ENCODE measurements at regions not wholly inside any gene's neighbourhood (a gene's known extent, or its start where the extent isn't known, plus 50 kb on each side); places are given as distances from the start of the nearest gene placed in this dataset.

- H3K4me1 Mint-ChIP-seq = peaks cover 0 to 4% of the 10 kb centered on the region in 2 donors
- peaks cover 4 to 19% (median 11%) of the 10 kb centered on the region in 6 donors for H3K9me3 Mint-ChIP-seq
- H3K27me3 Mint-ChIP-seq (ENCODE audit: low read depth in 3 of 3) = peaks cover 2 to 16% (median 13%) of the 10 kb centered on the region in 3 donors
- peaks cover 0 to 7% (median 0%) of the 10 kb centered on the region in 3 donors for H3K36me3 Mint-ChIP-seq
- no peak overlapping the region for H3K4me3 Mint-ChIP-seq
- no peak overlapping the region for H3K27ac Mint-ChIP-seq
- DNase-seq = no peak
These were observed 180.1 kb downstream of the SMIM20 start for GRCh38 chr4:26094076-26094475.

GRCh38 chr4:26094911-26095310 lies 180.9 kb downstream of the SMIM20 start:
- Mint-ChIP-seq H3K9me3 (peaks cover 4 to 25% (median 11%) of the 10 kb centered on the region in 6 donors), H3K36me3 (peaks cover 0 to 7% (median 0%) of the 10 kb centered on the region in 3 donors), H3K27me3 (ENCODE audit: low read depth in 3 of 3) (peaks cover 3 to 12% (median 12%) of the 10 kb centered on the region in 3 donors), H3K4me1 (peaks cover 0 to 4% of the 10 kb centered on the region in 2 donors), H3K4me3 (no peak overlapping the region), H3K27ac (no peak overlapping the region)
- DNase-seq = no peak

- H3K9me3 Mint-ChIP-seq = peaks cover 0 to 15% (median 0%) of the 10 kb centered on the region in 6 donors
- H3K27ac Mint-ChIP-seq = no peak overlapping the region
- no peak for DNase-seq
- no peaks in the 10 kb centered on the region for H3K4me1 Mint-ChIP-seq
- H3K36me3 Mint-ChIP-seq = no peaks in the 10 kb centered on the region
- H3K27me3 Mint-ChIP-seq (ENCODE audit: low read depth in 3 of 3) = peaks cover 2 to 6% (median 3%) of the 10 kb centered on the region in 3 donors
- no peak overlapping the region for H3K4me3 Mint-ChIP-seq
These were observed 185.9 kb downstream of the SMIM20 start for GRCh38 chr4:26099967-26100366.

- no peak overlapping the region for H3K4me3 Mint-ChIP-seq
- no peaks in the 10 kb centered on the region for H3K4me1 Mint-ChIP-seq
- no peak for DNase-seq
- peaks cover 2 to 4% (median 3%) of the 10 kb centered on the region in 3 donors for H3K27me3 Mint-ChIP-seq (ENCODE audit: low read depth in 3 of 3)
- H3K9me3 Mint-ChIP-seq = peaks cover 0 to 15% (median 0%) of the 10 kb centered on the region in 6 donors
- no peak overlapping the region for H3K27ac Mint-ChIP-seq
- H3K36me3 Mint-ChIP-seq = no peaks in the 10 kb centered on the region
These were observed 187.0 kb downstream of the SMIM20 start for GRCh38 chr4:26101011-26101410.

- Mint-ChIP-seq H3K9me3 (peaks cover 0 to 11% (median 0%) of the 10 kb centered on the region in 6 donors), H3K36me3 (no peaks in the 10 kb centered on the region), H3K4me1 (no peaks in the 10 kb centered on the region), H3K4me3 (no peak overlapping the region), H3K27me3 (ENCODE audit: low read depth in 3 of 3) (peaks cover 2 to 4% (median 2%) of the 10 kb centered on the region in 3 donors), H3K27ac (no peak overlapping the region)
- no peak for DNase-seq
These were observed 190.2 kb downstream of the SMIM20 start for GRCh38 chr4:26104056-26104685.

GRCh38 chr4:26105337-26105736 lies 191.3 kb downstream of the SMIM20 start:
- no peak for DNase-seq
- no peak overlapping the region for H3K27ac Mint-ChIP-seq
- no peaks in the 10 kb centered on the region for H3K36me3 Mint-ChIP-seq
- H3K4me1 Mint-ChIP-seq = no peaks in the 10 kb centered on the region
- peaks cover 0 to 4% (median 0%) of the 10 kb centered on the region in 6 donors for H3K9me3 Mint-ChIP-seq
- H3K4me3 Mint-ChIP-seq = no peak overlapping the region
- H3K27me3 Mint-ChIP-seq (ENCODE audit: low read depth in 3 of 3) = peaks cover 3 to 6% (median 5%) of the 10 kb centered on the region in 3 donors

GRCh38 chr4:26105815-26106699 lies 192.0 kb downstream of the SMIM20 start:
- H3K27ac Mint-ChIP-seq = no peak overlapping the region
- no peak for DNase-seq
- H3K4me3 Mint-ChIP-seq = no peak overlapping the region
- peaks cover 3 to 6% (median 5%) of the 10 kb centered on the region in 3 donors for H3K27me3 Mint-ChIP-seq (ENCODE audit: low read depth in 3 of 3)
- H3K36me3 Mint-ChIP-seq = no peaks in the 10 kb centered on the region
- H3K9me3 Mint-ChIP-seq = peaks cover 0 to 4% (median 0%) of the 10 kb centered on the region in 6 donors
- H3K4me1 Mint-ChIP-seq = no peaks in the 10 kb centered on the region

GRCh38 chr4:26106776-26107175 lies 192.8 kb downstream of the SMIM20 start:
- Mint-ChIP-seq H3K9me3 (peaks cover 0 to 6% (median 1%) of the 10 kb centered on the region in 6 donors), H3K4me1 (no peaks in the 10 kb centered on the region), H3K27me3 (ENCODE audit: low read depth in 3 of 3) (peaks cover 5 to 7% (median 5%) of the 10 kb centered on the region in 3 donors), H3K27ac (no peak overlapping the region), H3K4me3 (no peak overlapping the region), H3K36me3 (peaks cover 0 to 4% (median 0%) of the 10 kb centered on the region in 3 donors)
- no peak for DNase-seq

- Mint-ChIP-seq H3K9me3 (peaks cover 2 to 14% (median 8%) of the 10 kb centered on the region in 6 donors), H3K27me3 (ENCODE audit: low read depth in 3 of 3) (peaks cover 7 to 10% (median 9%) of the 10 kb centered on the region in 3 donors), H3K27ac (no peak overlapping the region), H3K4me3 (no peak overlapping the region), H3K4me1 (no peaks in the 10 kb centered on the region), H3K36me3 (peaks cover 0 to 4% (median 0%) of the 10 kb centered on the region in 3 donors)
- DNase-seq = no peak
These were observed 194.0 kb downstream of the SMIM20 start for GRCh38 chr4:26108054-26108453.

GRCh38 chr4:26110493-26110892 lies 196.5 kb downstream of the SMIM20 start:
- Mint-ChIP-seq H3K27ac (no peak overlapping the region), H3K4me3 (no peak overlapping the region), H3K9me3 (peaks cover 2 to 29% (median 13%) of the 10 kb centered on the region in 6 donors), H3K36me3 (peaks cover 0 to 4% (median 0%) of the 10 kb centered on the region in 3 donors), H3K27me3 (ENCODE audit: low read depth in 3 of 3) (peaks cover 7 to 11% (median 10%) of the 10 kb centered on the region in 3 donors), H3K4me1 (no peaks in the 10 kb centered on the region)
- no peak for DNase-seq

- H3K4me3 Mint-ChIP-seq = no peak overlapping the region
- H3K27ac Mint-ChIP-seq = no peak overlapping the region
- peaks cover 6 to 15% (median 14%) of the 10 kb centered on the region in 3 donors for H3K27me3 Mint-ChIP-seq (ENCODE audit: low read depth in 3 of 3)
- H3K36me3 Mint-ChIP-seq = peaks cover 0 to 4% (median 0%) of the 10 kb centered on the region in 3 donors
- H3K9me3 Mint-ChIP-seq = peaks cover 2 to 29% (median 13%) of the 10 kb centered on the region in 6 donors
- peaks cover 0 to 11% of the 10 kb centered on the region in 2 donors for H3K4me1 Mint-ChIP-seq
- no peak for DNase-seq
These were observed 199.4 kb downstream of the SMIM20 start for GRCh38 chr4:26113339-26113940.

GRCh38 chr4:26116057-26116456 lies 202.0 kb downstream of the SMIM20 start:
- peaks cover 6 to 14% (median 12%) of the 10 kb centered on the region in 3 donors for H3K27me3 Mint-ChIP-seq (ENCODE audit: low read depth in 3 of 3)
- no peak overlapping the region for H3K27ac Mint-ChIP-seq
- H3K9me3 Mint-ChIP-seq = peaks cover 2 to 29% (median 13%) of the 10 kb centered on the region in 6 donors
- H3K4me3 Mint-ChIP-seq = no peak overlapping the region
- peaks cover 0 to 4% (median 0%) of the 10 kb centered on the region in 3 donors for H3K36me3 Mint-ChIP-seq
- H3K4me1 Mint-ChIP-seq = peaks cover 0 to 11% of the 10 kb centered on the region in 2 donors
- DNase-seq = no peak

- Mint-ChIP-seq H3K4me3 (no peak overlapping the region), H3K27ac (no peak overlapping the region), H3K4me1 (peaks cover 0 to 11% of the 10 kb centered on the region in 2 donors), H3K9me3 (peaks cover 0 to 4% (median 0%) of the 10 kb centered on the region in 6 donors), H3K27me3 (ENCODE audit: low read depth in 3 of 3) (peaks cover 5 to 13% (median 7%) of the 10 kb centered on the region in 3 donors), H3K36me3 (no peaks in the 10 kb centered on the region)
- no peak for DNase-seq
These were observed 200.6 kb upstream of the RBPJ start for GRCh38 chr4:26120098-26120825.

Data from immature natural killer cell (primary cell).